Gastrocnemius medialis (tissue), 4 donors: ENCODE measurements at regions not wholly inside any gene's neighbourhood (a gene's known extent, or its start where the extent isn't known, plus 50 kb on each side); places are given as distances from the start of the nearest gene placed in this dataset.

ENCODE experiments used
- CTCF ChIP-seq, 5 experiments: fragments of 450-650 bp in 3 of 5; fragments of 200-600 bp in 2 of 5; sonication (generic) in 2 of 5; IDR thresholded peaks in 4 of 5; conservative IDR thresholded peaks in 1 of 5; 1 replicate in 4 of 5; 2 replicates in 1 of 5; pipeline ENCODE4 v1.5.1; 2016 to 2019; ENCODE audit warnings: antibody characterized with exemption in 5 of 5, mild to moderate bottlenecking in 3 of 5, moderate library complexity in 3 of 5
- POLR2A ChIP-seq, 2 donors: fragments of 450-650 bp; IDR thresholded peaks; one replicate each; pipeline ENCODE4 v1.6.1; 2017; ENCODE audit warnings: antibody characterized with exemption in 2 of 2, mild to moderate bottlenecking in 2 of 2, moderate library complexity in 2 of 2

- TF ChIP-seq CTCF (IDR thresholded peaks at IDR 0.05 in 4 of 5, conservative IDR thresholded peaks at IDR 0.05 in 1 of 5) (no peak), POLR2A (IDR thresholded peaks at IDR 0.05) (no peak)
These were observed 500.1 kb upstream of the ID4 start for GRCh38 chr6:19337101-19337500.
